Progenitor cell of endocrine pancreas (in vitro differentiated cells): ENCODE measurements at regions not wholly inside any gene's neighbourhood (a gene's known extent, or its start where the extent isn't known, plus 50 kb on each side); places are given as distances from the start of the nearest gene placed in this dataset.

Experiments used
- DNase-seq: peaks from one replicate; pipeline ENCODE4 v3.0.0; 2021; ENCODE audit warnings: low spot score; ENCODE audit not compliant: unreplicated experiment
- H3K27ac Mint-ChIP-seq: 2 replicates; pipeline ENCODE4 v1.8.0; 2021; ENCODE audit warnings: mild to moderate bottlenecking, moderate library complexity, mixed read lengths
- H3K27me3 Mint-ChIP-seq: 2 replicates; pipeline ENCODE4 v1.8.0; 2021; ENCODE audit warnings: mixed read lengths
- H3K36me3 Mint-ChIP-seq: 2 replicates; pipeline ENCODE4 v1.8.0; 2022; ENCODE audit warnings: mixed read lengths; ENCODE audit not compliant: insufficient read depth
- H3K4me1 Mint-ChIP-seq: 2 replicates; pipeline ENCODE4 v1.8.0; 2021; ENCODE audit warnings: low read depth, mixed read lengths
- H3K4me3 Mint-ChIP-seq: 2 replicates; pipeline ENCODE4 v1.8.0; 2021; ENCODE audit warnings: low read depth, mild to moderate bottlenecking, moderate library complexity, mixed read lengths
- H3K9me3 Mint-ChIP-seq: 2 replicates; pipeline ENCODE4 v1.8.0; 2021; ENCODE audit warnings: low read depth, mixed read lengths
- TF ChIP-seq, protein P1 (sequence below): fragments of 200-600 bp; sonication (generic); IDR thresholded peaks from one replicate; pipeline ENCODE4 v1.5.0; 2021; ENCODE audit warnings: antibody characterized with exemption, mild to moderate bottlenecking; ENCODE audit not compliant: unreplicated experiment

DNA sequence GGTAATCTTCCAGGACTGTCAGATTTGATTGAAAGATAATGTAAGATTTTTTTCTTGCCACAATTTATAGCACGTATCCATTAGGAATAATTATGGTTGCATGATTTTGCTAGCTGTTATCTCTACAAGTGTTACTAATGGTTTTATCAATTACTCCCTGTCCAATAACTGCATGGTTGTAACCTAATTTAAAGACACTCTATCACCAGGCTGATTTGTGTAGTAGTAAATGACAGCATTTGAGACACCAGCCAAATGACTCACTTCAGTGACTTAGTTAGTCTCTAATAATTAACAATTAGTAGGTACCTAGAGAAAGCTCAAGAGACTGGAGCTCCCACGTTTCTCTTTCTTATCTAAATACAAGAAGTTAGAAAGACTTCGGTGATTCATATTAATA, 453.8 kb upstream of the POU3F2 start:
- Mint-ChIP-seq H3K4me3 (no peak overlapping the region), H3K27ac (no peak overlapping the region), H3K36me3 (no peaks in the 10 kb centered on the region), H3K9me3 (peaks cover 12% of the 10 kb centered on the region), H3K4me1 (peaks cover 4% of the 10 kb centered on the region), H3K27me3 (no peaks in the 10 kb centered on the region)
- DNase-seq, result no peak
- TF ChIP-seq, protein P1, sequence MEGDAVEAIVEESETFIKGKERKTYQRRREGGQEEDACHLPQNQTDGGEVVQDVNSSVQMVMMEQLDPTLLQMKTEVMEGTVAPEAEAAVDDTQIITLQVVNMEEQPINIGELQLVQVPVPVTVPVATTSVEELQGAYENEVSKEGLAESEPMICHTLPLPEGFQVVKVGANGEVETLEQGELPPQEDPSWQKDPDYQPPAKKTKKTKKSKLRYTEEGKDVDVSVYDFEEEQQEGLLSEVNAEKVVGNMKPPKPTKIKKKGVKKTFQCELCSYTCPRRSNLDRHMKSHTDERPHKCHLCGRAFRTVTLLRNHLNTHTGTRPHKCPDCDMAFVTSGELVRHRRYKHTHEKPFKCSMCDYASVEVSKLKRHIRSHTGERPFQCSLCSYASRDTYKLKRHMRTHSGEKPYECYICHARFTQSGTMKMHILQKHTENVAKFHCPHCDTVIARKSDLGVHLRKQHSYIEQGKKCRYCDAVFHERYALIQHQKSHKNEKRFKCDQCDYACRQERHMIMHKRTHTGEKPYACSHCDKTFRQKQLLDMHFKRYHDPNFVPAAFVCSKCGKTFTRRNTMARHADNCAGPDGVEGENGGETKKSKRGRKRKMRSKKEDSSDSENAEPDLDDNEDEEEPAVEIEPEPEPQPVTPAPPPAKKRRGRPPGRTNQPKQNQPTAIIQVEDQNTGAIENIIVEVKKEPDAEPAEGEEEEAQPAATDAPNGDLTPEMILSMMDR, result no peak

DNA sequence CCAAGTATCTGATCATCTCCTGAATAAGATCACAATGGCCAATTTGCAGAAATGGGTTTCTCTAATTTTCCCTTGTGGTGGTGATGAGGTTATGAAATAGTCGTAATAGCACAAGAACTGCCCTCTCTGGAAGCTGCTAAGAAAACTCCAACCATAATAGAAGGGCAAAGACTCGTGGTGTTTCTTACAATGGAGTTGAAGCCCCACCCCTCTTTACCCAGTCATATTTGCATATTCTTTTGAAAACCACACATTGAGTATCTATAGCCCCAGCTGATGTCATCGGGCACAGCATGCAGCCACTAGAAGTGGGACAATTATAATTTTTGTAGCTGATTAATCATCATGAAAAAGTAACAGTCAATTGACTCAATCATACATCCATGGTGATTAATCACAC, 452.1 kb upstream of the POU3F2 start:
- Mint-ChIP-seq H3K27ac (no peak overlapping the region), H3K9me3 (peaks cover 12% of the 10 kb centered on the region), H3K27me3 (no peaks in the 10 kb centered on the region), H3K4me1 (peaks cover 4% of the 10 kb centered on the region), H3K4me3 (no peak overlapping the region), H3K36me3 (no peaks in the 10 kb centered on the region)
- DNase-seq, result no peak
- TF ChIP-seq, protein P1, result no peak

DNA sequence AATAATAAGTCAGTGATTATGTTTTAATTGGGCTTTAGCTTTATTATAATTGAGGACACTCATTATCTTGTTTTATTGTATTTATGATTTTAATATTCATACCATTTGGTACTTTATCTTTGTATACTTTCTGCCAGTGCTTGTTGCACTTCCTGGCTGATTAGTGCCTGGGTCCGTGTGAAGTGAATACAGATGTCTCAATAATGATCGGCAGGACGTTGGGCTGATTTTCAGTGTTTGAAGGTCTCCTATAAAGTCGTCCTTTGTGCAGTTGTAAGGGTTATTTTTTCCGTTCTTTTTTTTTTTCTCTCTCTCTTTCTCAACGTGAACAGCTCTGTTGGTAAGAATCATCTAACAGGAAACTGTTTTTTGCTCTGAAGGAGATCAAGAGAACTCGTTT, 450.0 kb upstream of the POU3F2 start:
- peaks cover 7% of the 10 kb centered on the region for H3K9me3 Mint-ChIP-seq
- H3K4me3 Mint-ChIP-seq, result no peak overlapping the region
- no peak for DNase-seq
- H3K27me3 Mint-ChIP-seq, result no peaks in the 10 kb centered on the region
- no peaks in the 10 kb centered on the region for H3K36me3 Mint-ChIP-seq
- TF ChIP-seq, protein P1, result no peak
- no peak overlapping the region for H3K27ac Mint-ChIP-seq
- H3K4me1 Mint-ChIP-seq, result peaks cover 4% of the 10 kb centered on the region

DNA sequence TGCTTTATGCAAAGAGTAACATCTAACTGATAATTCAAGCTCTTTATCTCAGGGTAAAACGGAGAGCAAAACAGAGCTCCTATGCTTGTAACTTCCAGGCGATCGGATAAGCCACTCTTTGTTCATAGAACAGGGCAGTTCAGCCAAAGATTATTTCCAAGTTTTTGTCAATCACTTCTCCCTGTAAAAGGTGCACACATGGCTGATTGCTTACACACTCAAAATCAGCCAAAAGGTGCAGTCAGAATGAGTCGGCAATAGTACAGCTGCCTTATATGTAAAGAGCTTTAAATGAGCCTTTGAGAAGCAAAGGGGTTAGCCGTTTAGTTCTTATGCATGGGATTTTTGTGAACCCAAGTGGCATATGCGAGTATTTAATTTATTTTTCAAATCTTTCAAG, 449.6 kb upstream of the POU3F2 start:
- Mint-ChIP-seq H3K27me3 (no peaks in the 10 kb centered on the region), H3K4me1 (peaks cover 4% of the 10 kb centered on the region), H3K27ac (no peak overlapping the region), H3K4me3 (no peak overlapping the region), H3K36me3 (no peaks in the 10 kb centered on the region), H3K9me3 (peaks cover 9% of the 10 kb centered on the region)
- DNase-seq, result no peak
- TF ChIP-seq, protein P1, result no peak

DNA sequence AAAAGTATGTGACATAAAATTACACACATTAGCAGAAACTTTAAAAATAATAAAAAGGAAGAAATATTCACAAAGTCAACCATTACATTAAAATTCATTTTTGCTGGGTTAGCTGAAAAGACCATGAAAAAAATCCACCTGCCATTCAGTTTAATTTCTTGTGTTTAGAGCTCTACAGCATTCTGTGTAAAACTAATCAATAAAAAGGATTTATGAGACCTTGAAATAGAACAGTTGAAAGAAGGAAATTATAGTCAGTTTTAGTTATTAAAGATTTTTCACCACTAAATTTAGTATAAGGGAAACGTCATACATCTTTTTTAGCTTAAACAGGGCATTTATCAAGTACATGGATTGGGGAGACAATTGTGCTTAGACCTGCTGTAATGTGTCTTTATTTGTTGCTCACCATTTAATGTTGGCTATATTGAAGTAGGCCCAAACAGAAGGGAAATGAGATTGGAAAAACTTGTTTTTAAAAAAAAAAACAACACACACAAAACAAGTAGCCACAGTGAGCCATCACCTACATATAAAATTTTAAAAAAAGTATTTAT, 438.7 kb upstream of the POU3F2 start:
- Mint-ChIP-seq H3K4me3 (no peak overlapping the region), H3K27me3 (no peaks in the 10 kb centered on the region), H3K4me1 (peaks cover 4% of the 10 kb centered on the region), H3K36me3 (no peaks in the 10 kb centered on the region), H3K9me3 (peaks cover 3% of the 10 kb centered on the region), H3K27ac (no peak overlapping the region)
- DNase-seq, result no peak
- TF ChIP-seq, protein P1, result no peak
